CD4-positive, alpha-beta T cell treated with Interleukin-1 beta for 1 hour (primary cell): ENCODE measurements at regions not wholly inside any gene's neighbourhood (a gene's known extent, or its start where the extent isn't known, plus 50 kb on each side); places are given as distances from the start of the nearest gene placed in this dataset.

Source experiments
- DNase-seq, 2 donors: peaks; one replicate each; pipeline ENCODE4 v3.0.0-alpha.2; 2020 to 2022

DNA sequence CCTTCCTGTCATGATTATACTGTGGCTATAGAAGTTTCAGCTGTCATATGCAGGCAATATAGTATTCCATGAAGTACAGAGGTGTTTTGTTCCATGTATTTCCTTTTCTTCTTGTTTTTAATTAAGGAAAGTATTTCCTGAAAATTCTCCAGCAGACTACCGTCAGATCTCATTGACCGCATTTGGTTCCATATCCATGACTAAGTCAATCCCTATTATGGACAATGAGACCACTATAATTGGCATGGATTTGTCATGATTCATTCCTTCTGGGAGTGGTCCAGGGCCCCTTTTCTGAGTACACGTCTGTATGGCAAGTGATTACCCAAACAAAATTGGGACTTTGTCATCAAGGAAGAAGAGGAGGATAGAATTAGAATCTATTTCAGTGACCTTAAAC, 283.2 kb upstream of the CLINT1 start:
- no peak for DNase-seq

GRCh38 chr5:158140120-158140731, 281.3 kb upstream of the CLINT1 start:
- DNase-seq: no peak

GRCh38 chr5:158139161-158139560, 280.2 kb upstream of the CLINT1 start:
- no peak for DNase-seq

DNA sequence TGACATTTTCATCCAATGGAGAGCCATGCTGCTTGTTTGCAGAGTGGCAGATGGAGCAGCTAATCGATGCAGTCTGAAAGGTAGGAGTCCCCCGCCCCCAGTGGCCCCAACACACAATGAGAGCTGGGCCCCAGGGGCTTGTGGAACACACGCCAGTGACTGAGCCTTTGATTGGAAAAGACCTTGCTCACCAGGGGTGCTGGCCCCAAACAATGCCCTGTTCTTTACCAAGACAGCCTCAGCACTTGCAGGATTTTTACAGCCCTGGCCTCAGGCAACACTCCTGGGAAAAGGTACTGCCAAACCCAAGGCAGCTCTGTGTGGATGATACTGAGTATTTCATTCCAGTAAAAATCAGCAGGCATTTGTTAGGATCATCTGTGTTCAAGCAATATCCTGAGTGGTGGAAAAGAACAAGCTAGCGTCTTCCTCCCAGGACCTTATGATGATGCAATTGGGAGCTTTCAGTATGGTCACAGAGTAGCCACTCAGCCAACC, 276.8 kb upstream of the CLINT1 start:
- DNase-seq: no peak

- no peak for DNase-seq
Measured at GRCh38 chr5:158133369-158133768, 274.4 kb upstream of the CLINT1 start.

DNA sequence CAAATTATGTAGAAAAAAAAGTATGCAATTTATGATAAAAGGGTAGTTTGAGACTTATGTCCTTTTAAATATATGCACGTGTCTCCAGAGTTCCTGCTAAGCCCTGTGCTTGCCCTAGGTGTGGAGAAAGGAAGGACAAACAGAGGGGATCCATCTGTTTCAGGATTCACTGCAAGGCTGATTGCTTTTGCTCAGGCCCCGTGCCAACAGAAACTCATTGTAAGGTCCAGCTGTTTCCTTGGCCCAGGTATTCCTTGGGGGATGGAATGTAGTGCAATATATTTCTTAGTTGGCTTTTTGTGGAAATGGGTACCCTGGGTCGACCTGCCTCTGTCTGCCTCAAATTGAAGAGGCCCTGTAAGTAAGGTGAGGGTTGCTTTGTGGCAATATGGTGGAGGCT, 268.6 kb upstream of the CLINT1 start:
- no peak for DNase-seq

GRCh38 chr5:158126442-158127405, 267.8 kb upstream of the CLINT1 start:
- DNase-seq: no peak

- no peak for DNase-seq
Measured at GRCh38 chr5:158124606-158125316, 265.8 kb upstream of the CLINT1 start.

- DNase-seq: no peak
Measured at GRCh38 chr5:158123595-158123994, 264.6 kb upstream of the CLINT1 start.

- DNase-seq: no peak
Measured at GRCh38 chr5:158121678-158122077, 262.7 kb upstream of the CLINT1 start.

GRCh38 chr5:158120760-158121159, 261.8 kb upstream of the CLINT1 start:
- no peak for DNase-seq

DNA sequence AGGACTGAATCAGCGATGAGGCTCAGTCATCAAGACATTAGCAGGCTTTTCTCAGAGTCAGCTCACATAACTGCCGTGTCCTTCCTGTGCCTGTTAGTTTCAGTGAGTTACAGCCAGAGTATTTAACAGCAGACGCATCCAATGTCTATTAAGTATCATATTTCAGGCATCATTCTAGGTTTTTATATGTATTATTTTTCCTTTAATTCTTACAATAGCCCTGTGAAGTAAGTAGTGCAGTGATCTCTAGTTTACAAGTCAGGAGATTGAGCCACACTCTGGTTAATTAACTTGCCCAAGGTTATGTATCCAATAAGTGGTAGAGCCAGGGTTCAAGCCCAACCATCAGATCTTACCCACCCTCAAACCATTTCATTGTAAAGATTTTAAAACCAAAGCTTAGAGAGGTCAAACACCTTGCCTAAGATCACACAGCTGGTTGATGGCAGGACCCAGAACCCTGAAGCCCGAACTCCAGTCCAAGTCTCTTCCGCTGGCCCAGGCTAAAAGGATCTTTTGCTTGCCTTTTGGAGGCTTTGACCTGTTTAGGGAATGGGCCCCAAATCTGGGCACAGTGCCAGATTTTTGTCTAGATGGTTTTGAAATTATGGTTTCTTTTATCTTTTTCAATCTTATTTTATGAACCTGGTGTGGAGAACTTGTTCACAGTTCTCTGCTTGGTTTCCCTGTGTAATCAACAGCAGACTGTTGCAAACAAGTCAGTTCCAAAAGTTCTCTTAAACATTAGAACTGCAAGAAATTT, 261.2 kb upstream of the CLINT1 start:
- no peak for DNase-seq

- no peak for DNase-seq
Measured at GRCh38 chr5:158117467-158118160, 258.7 kb upstream of the CLINT1 start.

- no peak for DNase-seq
Measured at GRCh38 chr5:158116965-158117364, 258.0 kb upstream of the CLINT1 start.

- DNase-seq: no peak
Measured at GRCh38 chr5:158115468-158115867, 256.5 kb upstream of the CLINT1 start.

GRCh38 chr5:158108177-158108576, 249.2 kb upstream of the CLINT1 start:
- DNase-seq: no peak

DNA sequence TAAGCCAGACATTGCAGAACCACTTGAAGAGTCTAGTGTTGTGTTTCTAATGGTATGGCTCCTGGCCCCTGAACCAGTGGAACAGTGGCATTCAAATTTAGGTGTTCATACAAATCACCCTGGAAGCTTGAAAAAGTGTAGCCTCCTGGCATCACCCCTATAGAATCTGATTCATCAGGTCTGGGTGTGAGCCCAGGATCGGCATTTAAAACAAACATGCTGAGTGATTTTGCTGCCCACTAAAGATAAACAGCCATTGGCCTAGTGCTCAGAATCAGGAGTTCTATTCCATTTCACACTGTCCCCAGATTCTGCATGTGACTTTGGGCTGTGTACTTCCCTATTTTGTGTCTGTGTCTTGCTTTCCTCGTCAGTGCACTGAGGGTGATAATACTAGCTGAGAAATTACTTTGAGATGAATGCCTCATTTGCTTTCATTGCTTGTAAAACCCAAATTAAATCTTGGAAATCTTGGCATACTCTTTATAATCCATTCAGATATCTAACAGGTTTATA, 241.5 kb upstream of the CLINT1 start:
- DNase-seq: no peak

DNA sequence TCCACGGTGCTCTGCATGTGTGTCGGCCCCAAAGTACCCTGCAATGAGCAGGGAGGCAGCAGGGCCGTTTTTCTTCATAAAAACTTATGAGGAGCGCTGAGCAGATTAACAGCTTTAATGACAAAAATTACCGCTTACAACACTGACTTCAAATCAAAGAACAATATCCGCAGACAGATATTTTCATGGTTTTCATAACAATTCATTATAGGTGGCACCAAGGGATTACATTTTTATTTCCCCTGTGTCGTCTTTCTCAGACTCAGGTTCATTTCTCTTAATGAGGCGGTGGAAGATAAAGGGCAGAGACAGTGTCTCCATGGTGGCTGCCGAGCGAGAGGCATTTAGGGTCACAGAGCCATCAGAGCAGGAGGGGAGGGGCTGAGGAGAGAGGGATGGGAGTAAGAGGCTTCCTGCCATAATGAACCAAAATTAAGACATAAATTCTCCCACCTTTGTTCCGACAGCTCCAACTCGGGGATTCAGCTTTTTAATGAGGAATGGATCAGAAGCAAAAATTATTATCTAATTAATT, 240.7 kb upstream of the CLINT1 start:
- no peak for DNase-seq

GRCh38 chr5:158096835-158097234, 237.9 kb upstream of the CLINT1 start:
- DNase-seq: no peak

DNA sequence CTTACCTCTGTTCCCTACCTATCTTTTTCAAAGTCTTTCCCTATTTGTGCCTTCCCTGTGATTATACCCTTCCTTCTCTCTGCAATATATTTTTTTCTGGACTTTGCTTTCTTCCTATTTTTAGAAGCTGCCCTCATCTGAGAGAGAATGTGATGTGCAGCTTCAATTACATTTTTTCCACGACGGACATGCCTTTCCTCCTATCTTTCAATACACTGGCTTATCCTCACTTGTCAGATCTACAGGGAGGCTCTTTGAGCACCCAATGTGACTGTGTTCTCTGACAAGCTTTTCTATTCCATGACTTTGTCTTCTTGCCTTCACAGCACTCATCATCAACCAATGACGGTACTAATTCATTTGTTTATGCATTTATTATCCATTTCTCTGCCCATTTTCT, 227.9 kb upstream of the CLINT1 start:
- DNase-seq: no peak

- no peak for DNase-seq
Measured at GRCh38 chr5:158084292-158084691, 225.3 kb upstream of the CLINT1 start.
